ENCODE measurements at regions not wholly inside any gene's neighbourhood (a gene's known extent, or its start where the extent isn't known, plus 50 kb on each side); places are given as distances from the start of the nearest gene placed in this dataset.

DNA sequence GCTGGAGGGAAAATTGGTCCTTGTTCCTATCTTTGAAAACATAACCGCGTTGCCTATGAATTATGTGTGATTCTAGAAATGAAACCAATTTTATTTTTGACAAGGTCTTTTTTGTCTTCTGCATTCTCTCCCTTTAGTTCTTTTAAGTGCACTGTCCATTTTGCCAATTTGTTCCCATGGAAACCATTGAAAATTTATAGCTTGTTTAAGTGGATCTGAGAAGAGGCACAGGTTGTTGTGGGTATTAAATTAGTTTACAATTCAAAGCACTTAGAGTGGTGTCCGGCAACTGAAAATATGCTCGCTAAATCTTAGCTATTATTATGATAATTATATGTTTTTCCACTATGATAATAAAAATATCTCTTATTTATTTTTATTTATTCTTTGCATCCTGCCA lies 107.5 kb upstream of the FSHR start:
- Mint-ChIP-seq H3K27ac (ENCODE audit: unreplicated experiment) (no peak overlapping the region), H3K4me1 (ENCODE audit: low read depth, unreplicated experiment) (peaks cover 3% of the 10 kb centered on the region), H3K4me3 (ENCODE audit: unreplicated experiment) (no peak overlapping the region), H3K9me3 (ENCODE audit: unreplicated experiment) (no peaks in the 10 kb centered on the region), H3K27me3 (ENCODE audit: unreplicated experiment) (no peaks in the 10 kb centered on the region), H3K36me3 (ENCODE audit: unreplicated experiment) (no peaks in the 10 kb centered on the region)
- TF ChIP-seq CTCF (IDR thresholded peaks at IDR 0.05; ENCODE audit: partially characterized antibody, unreplicated experiment): no peak
- no peak for DNase-seq

DNA sequence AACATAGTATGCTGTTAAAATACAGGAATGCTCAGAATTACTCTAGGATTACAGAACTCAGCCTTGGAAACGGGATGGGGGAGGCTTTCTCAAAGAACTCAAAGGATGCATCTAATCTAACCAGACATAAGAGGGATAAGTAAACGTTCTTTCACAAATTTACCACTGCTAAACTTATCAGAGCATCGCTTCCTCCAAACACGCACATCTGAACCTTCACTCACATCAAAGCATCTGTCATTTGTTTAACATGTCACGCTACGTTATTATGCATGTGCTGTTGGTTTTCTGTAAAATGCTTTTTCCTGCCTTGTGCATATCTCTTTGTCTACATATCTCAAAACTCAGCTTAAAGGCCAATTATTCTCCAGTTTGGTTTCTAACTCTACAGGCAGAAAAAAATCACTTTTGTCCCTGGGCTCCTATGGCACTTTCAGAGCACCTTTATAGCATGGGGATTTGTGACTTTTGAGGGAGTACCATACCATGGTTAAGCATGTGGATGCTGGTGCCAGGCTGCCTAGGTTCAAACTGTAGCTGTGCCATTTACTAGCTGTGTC lies 106.7 kb upstream of the FSHR start:
- TF ChIP-seq CTCF (IDR thresholded peaks at IDR 0.05; ENCODE audit: partially characterized antibody, unreplicated experiment): no peak
- H3K4me1 Mint-ChIP-seq (ENCODE audit: low read depth, unreplicated experiment): peaks cover 3% of the 10 kb centered on the region
- H3K27me3 Mint-ChIP-seq (ENCODE audit: unreplicated experiment): no peaks in the 10 kb centered on the region
- no peaks in the 10 kb centered on the region for H3K36me3 Mint-ChIP-seq (ENCODE audit: unreplicated experiment)
- no peak overlapping the region for H3K27ac Mint-ChIP-seq (ENCODE audit: unreplicated experiment)
- no peaks in the 10 kb centered on the region for H3K9me3 Mint-ChIP-seq (ENCODE audit: unreplicated experiment)
- H3K4me3 Mint-ChIP-seq (ENCODE audit: unreplicated experiment): no peak overlapping the region
- DNase-seq: no peak

- H3K4me3 Mint-ChIP-seq (ENCODE audit: unreplicated experiment): no peak overlapping the region
- no peak for TF ChIP-seq CTCF (IDR thresholded peaks at IDR 0.05; ENCODE audit: partially characterized antibody, unreplicated experiment)
Observed at GRCh38 chr2:49259926-49260325, 105.6 kb upstream of the FSHR start.

DNA sequence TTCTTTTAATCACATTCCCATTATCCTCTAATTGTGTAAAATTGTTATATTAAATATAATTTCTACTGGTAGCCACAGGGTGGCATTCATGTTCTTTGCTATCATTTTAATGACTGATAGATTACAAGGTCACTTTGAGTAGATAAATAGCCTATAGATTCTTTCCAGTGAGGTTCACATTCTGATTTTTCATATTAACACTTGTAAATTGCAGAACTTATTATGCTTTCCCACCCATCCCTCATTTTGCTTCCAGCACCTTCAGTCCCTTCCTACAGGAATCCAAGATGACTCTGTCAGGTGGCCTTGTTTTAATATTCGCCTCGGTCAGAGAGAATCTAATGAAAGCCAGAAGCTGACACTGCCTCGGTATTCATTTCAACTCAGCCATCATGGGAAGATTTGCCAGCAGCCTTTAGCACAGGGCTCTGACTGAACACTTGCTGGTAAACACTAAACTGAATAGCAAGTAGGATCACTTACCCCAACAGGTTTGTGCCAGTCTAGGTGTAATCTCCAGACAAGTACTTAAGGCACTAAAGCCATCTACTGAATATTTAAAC lies 101.2 kb upstream of the FSHR start:
- Mint-ChIP-seq H3K9me3 (ENCODE audit: unreplicated experiment) (no peaks in the 10 kb centered on the region), H3K4me3 (ENCODE audit: unreplicated experiment) (no peak overlapping the region), H3K27me3 (ENCODE audit: unreplicated experiment) (no peaks in the 10 kb centered on the region), H3K4me1 (ENCODE audit: low read depth, unreplicated experiment) (no peaks in the 10 kb centered on the region), H3K36me3 (ENCODE audit: unreplicated experiment) (no peaks in the 10 kb centered on the region), H3K27ac (ENCODE audit: unreplicated experiment) (no peak overlapping the region)
- no peak for TF ChIP-seq CTCF (IDR thresholded peaks at IDR 0.05; ENCODE audit: partially characterized antibody, unreplicated experiment)
- no peak for DNase-seq

More at GRCh38 chr2:49259926-49260325, 105.6 kb upstream of the FSHR start:
- DNase-seq: no peak
- Mint-ChIP-seq H3K4me1 (ENCODE audit: low read depth, unreplicated experiment) (peaks cover 3% of the 10 kb centered on the region), H3K27ac (ENCODE audit: unreplicated experiment) (no peak overlapping the region), H3K36me3 (ENCODE audit: unreplicated experiment) (no peaks in the 10 kb centered on the region), H3K27me3 (ENCODE audit: unreplicated experiment) (no peaks in the 10 kb centered on the region), H3K9me3 (ENCODE audit: unreplicated experiment) (no peaks in the 10 kb centered on the region)

DNA sequence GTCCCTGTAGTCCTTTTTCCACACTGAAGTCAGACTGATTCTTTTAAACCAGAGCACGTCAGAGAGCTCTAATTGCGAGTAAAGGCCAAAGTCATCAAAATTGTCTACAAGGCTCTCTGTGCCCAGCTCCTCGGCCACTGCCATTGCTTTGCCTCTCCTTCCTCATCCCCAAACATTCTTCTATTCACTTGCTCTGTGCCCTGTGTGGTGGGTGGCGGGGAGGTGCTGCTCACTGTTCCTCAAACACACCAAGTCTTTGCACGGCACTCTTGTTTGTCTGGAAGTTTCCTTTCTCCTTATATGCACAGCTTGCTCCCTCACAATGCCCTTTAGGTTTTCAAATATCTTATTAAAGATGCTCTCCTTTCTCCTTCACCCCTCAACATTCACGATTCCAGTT lies 100.1 kb upstream of the FSHR start:
- Mint-ChIP-seq H3K27me3 (ENCODE audit: unreplicated experiment) (no peaks in the 10 kb centered on the region), H3K9me3 (ENCODE audit: unreplicated experiment) (no peaks in the 10 kb centered on the region), H3K36me3 (ENCODE audit: unreplicated experiment) (no peaks in the 10 kb centered on the region), H3K4me3 (ENCODE audit: unreplicated experiment) (no peak overlapping the region), H3K4me1 (ENCODE audit: low read depth, unreplicated experiment) (no peaks in the 10 kb centered on the region), H3K27ac (ENCODE audit: unreplicated experiment) (no peak overlapping the region)
- no peak for TF ChIP-seq CTCF (IDR thresholded peaks at IDR 0.05; ENCODE audit: partially characterized antibody, unreplicated experiment)
- no peak for DNase-seq

All from glutamatergic neuron (in vitro differentiated cells).